Neural progenitor cell (in vitro differentiated cells): ENCODE measurements at regions not wholly inside any gene's neighbourhood (a gene's known extent, or its start where the extent isn't known, plus 50 kb on each side); places are given as distances from the start of the nearest gene placed in this dataset.

Experiments
- DNase-seq: peaks from one replicate; pipeline ENCODE4 v3.0.0-alpha.2; 2016; ENCODE audit warnings: low spot score
- H2AFZ ChIP-seq: fragments of 200-600 bp; sonication (generic); replicated peaks from 2 replicates; pipeline ENCODE4 v1.6.1; 2016; ENCODE audit warnings: antibody characterized with exemption
- H3F3A ChIP-seq: fragments of 200-600 bp; sonication (generic); 2 replicates; pipeline ENCODE4 v1.6.1; 2016; ENCODE audit warnings: antibody characterized with exemption, low read depth
- H3K27ac ChIP-seq: fragments of 200-600 bp; sonication (generic); 2 replicates; pipeline ENCODE4 v1.5.1; 2016; ENCODE audit warnings: mild to moderate bottlenecking
- H3K27me3 ChIP-seq: fragments of 200-600 bp; sonication (generic); 2 replicates; pipeline ENCODE4 v1.6.1; 2016; ENCODE audit warnings: mild to moderate bottlenecking, moderate library complexity
- H3K36me3 ChIP-seq: fragments of 200-600 bp; sonication (generic); 2 replicates; pipeline ENCODE4 v1.5.1; 2016
- H3K4me1 ChIP-seq: fragments of 200-600 bp; sonication (generic); 2 replicates; pipeline ENCODE4 v1.6.1; 2016; ENCODE audit warnings: mixed run types
- H3K4me2 ChIP-seq: fragments of 200-600 bp; sonication (generic); 2 replicates; pipeline ENCODE4 v1.6.1; 2016
- H3K4me3 ChIP-seq: fragments of 200-600 bp; sonication (generic); 2 replicates; pipeline ENCODE4 v1.5.1; 2016
- H3K79me2 ChIP-seq: fragments of 200-600 bp; sonication (generic); 2 replicates; pipeline ENCODE4 v1.6.1; 2016; ENCODE audit warnings: low read depth
- H3K9ac ChIP-seq: fragments of 200-600 bp; sonication (generic); 2 replicates; pipeline ENCODE4 v1.6.1; 2016
- H3K9me3 ChIP-seq: fragments of 200-600 bp; sonication (generic); 2 replicates; pipeline ENCODE4 v1.5.1; 2016; ENCODE audit warnings: low read depth
- H4K20me1 ChIP-seq: fragments of 200-600 bp; sonication (generic); 2 replicates; pipeline ENCODE4 v1.6.1; 2016; ENCODE audit warnings: low read depth
- H3K27ac Mint-ChIP-seq: 3 replicates; pipeline ENCODE4 v1.8.0; 2021; ENCODE audit warnings: mixed read lengths
- H3K27me3 Mint-ChIP-seq: 2 replicates; pipeline ENCODE4 v1.8.0; 2022; ENCODE audit warnings: low read depth, mild to moderate bottlenecking, inconsistent platforms, moderate library complexity, mixed read lengths; ENCODE audit not compliant: insufficient read depth
- H3K36me3 Mint-ChIP-seq: 3 replicates; pipeline ENCODE4 v1.8.0; 2021; ENCODE audit warnings: mixed read lengths
- H3K4me1 Mint-ChIP-seq: 3 replicates; pipeline ENCODE4 v1.8.0; 2021; ENCODE audit warnings: mixed read lengths
- H3K4me3 Mint-ChIP-seq: 3 replicates; pipeline ENCODE4 v1.8.0; 2021; ENCODE audit warnings: mild to moderate bottlenecking, moderate library complexity, mixed read lengths
- H3K9me3 Mint-ChIP-seq: 3 replicates; pipeline ENCODE4 v1.8.0; 2020; ENCODE audit warnings: mixed read lengths
- EZH2 ChIP-seq: fragments of 200-600 bp; sonication (generic); IDR thresholded peaks from 2 replicates; pipeline ENCODE4 v1.6.1; 2017; ENCODE audit warnings: antibody characterized with exemption, mild to moderate bottlenecking, moderate library complexity
- EZH2phosphoT487 ChIP-seq: fragments of 200-600 bp; sonication (generic); IDR thresholded peaks from 2 replicates; pipeline ENCODE4 v1.6.1; 2017; ENCODE audit warnings: antibody characterized with exemption
- TF ChIP-seq, protein P1 (sequence below): fragments of 200-600 bp; sonication (generic); IDR thresholded peaks from 2 replicates; pipeline ENCODE4 v1.5.1; 2017; ENCODE audit warnings: antibody characterized with exemption, mild to moderate bottlenecking

DNA sequence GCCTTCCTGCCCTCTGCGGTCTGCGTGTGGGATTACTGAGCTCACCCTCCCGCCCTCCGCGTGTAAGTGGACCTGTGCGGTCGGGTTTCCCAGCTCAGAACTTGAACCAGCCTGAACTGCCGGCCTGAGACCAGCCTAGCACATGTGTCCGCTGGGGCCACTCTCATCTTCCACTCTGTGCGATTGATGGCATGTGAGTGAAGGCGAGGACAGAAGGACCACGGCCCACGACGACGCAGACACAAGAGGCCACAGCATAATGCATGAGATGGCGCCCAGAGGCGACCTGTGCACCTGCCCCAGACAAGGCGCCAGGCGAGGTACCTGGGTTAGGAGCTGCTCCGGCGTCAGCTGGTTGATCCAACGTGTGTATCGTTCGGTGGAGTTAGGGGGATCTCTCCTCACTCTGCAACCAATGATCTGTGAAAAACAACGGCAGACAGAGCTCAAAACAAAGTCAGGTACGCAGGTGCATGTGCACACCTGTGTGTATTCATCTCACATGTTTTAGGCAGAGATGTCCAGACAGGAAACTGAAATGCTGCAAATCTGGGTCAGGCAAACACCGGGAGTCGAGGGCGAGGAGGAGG, 74.5 kb upstream of the METRNL start:
- Histone ChIP-seq H3K27me3 (no peaks in the 10 kb centered on the region), H3K27ac (no peak overlapping the region), H2AFZ (no peak overlapping the region), H3K9me3 (no peaks in the 10 kb centered on the region), H3F3A (no peaks in the 10 kb centered on the region), H3K9ac (no peak overlapping the region), H3K4me3 (no peak overlapping the region), H3K79me2 (no peaks in the 10 kb centered on the region), H3K36me3 (no peaks in the 10 kb centered on the region), H3K4me2 (no peak overlapping the region), H3K4me1 (no peaks in the 10 kb centered on the region), H4K20me1 (no peaks in the 10 kb centered on the region)
- Mint-ChIP-seq H3K27ac (no peak overlapping the region), H3K27me3 (peaks cover 8% of the 10 kb centered on the region), H3K4me3 (no peak overlapping the region), H3K9me3 (peaks cover 17% of the 10 kb centered on the region), H3K4me1 (peaks cover 5% of the 10 kb centered on the region), H3K36me3 (peaks cover 28% of the 10 kb centered on the region)
- DNase-seq, result no peak
- TF ChIP-seq, protein P1, sequence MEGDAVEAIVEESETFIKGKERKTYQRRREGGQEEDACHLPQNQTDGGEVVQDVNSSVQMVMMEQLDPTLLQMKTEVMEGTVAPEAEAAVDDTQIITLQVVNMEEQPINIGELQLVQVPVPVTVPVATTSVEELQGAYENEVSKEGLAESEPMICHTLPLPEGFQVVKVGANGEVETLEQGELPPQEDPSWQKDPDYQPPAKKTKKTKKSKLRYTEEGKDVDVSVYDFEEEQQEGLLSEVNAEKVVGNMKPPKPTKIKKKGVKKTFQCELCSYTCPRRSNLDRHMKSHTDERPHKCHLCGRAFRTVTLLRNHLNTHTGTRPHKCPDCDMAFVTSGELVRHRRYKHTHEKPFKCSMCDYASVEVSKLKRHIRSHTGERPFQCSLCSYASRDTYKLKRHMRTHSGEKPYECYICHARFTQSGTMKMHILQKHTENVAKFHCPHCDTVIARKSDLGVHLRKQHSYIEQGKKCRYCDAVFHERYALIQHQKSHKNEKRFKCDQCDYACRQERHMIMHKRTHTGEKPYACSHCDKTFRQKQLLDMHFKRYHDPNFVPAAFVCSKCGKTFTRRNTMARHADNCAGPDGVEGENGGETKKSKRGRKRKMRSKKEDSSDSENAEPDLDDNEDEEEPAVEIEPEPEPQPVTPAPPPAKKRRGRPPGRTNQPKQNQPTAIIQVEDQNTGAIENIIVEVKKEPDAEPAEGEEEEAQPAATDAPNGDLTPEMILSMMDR, result no peak
- no peak for TF ChIP-seq EZH2phosphoT487
- no peak for TF ChIP-seq EZH2

DNA sequence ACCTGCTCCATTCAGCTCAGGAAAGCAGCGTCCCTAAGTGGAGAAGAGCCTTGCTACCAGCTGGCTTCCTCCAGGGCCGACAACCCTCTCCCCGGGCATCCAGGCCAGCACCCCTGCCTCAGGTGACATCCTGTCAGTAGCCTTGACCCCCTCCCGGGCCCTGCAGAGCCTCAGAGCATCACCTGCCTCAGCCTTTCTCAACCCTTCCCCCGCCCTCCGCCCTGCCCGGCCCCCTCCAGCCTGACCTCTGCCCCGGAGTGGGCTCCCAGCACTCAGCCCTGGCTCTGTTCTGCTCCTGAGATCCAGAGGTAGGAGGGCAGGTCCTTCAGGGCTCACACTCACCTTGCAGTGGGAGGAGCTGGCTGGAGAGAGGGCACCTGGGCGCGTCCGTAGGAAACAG, 73.8 kb upstream of the METRNL start:
- no peaks in the 10 kb centered on the region for H3K27me3 ChIP-seq
- no peak overlapping the region for H3K4me3 Mint-ChIP-seq

DNA sequence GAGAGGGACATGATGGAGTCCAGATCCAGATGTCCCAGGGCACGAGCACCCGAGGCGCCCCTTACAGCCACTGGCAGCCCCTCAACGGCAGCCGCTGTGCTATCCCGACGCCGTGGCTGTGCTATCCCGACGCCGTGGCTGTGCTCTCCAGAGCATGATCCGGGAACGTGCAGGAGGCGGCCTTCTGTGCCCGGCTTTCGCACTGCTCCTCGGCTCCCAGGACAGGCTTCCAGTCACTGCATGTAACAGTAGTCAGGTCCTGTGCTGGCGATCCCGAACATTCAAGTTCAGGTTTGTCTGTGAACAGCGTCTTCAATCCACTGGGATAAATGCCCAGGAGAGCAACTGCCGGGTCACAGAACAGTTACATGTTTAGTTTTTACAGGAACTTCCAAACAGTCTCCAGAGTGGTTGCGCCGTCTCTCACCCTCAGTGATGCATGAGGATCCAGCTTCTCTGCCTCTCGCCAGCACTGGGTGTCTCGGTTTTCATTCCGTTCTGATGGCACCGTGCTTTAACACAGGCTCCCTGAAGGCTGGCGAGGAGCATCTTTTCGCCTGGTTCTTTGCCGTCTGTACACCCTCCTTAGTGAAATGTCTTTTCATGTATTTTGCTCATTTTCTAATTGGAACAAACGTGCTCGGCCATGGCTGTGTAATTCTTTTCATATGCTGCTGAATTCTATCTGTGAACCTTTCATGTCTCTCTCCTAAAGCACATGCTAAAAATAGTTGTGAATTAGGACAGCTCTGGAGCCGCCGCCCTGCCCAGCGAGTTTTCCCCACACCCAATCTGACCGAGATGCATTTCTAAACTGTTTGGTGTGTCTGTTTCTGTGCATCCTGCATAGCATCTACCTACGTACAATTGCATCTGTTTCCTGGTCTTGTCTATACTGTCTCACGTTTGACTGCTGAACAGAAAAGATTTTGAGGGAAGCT, 72.6 kb upstream of the METRNL start:
- no peaks in the 10 kb centered on the region for H3K27me3 ChIP-seq
- peak overlapping the region; percentile 42 for H3K27ac Mint-ChIP-seq
- no peaks in the 10 kb centered on the region for H3F3A ChIP-seq
- no peaks in the 10 kb centered on the region for H3K36me3 ChIP-seq
- H2AFZ ChIP-seq, result no peak overlapping the region
- no peaks in the 10 kb centered on the region for H3K79me2 ChIP-seq
- peaks cover 10% of the 10 kb centered on the region for H3K27me3 Mint-ChIP-seq
- H3K9me3 ChIP-seq, result no peaks in the 10 kb centered on the region
- no peaks in the 10 kb centered on the region for H3K4me1 ChIP-seq
- no peak overlapping the region for H3K9ac ChIP-seq
- peaks cover 5% of the 10 kb centered on the region for H3K4me1 Mint-ChIP-seq
- H4K20me1 ChIP-seq, result no peaks in the 10 kb centered on the region
- no peak overlapping the region for H3K4me2 ChIP-seq
- no peak for DNase-seq
- H3K4me3 Mint-ChIP-seq, result no peak overlapping the region
- no peak for TF ChIP-seq EZH2phosphoT487
- TF ChIP-seq, protein P1, result no peak
- TF ChIP-seq EZH2, result no peak
- H3K27ac ChIP-seq, result no peak overlapping the region
- peaks cover 26% of the 10 kb centered on the region for H3K36me3 Mint-ChIP-seq
- H3K4me3 ChIP-seq, result no peak overlapping the region
- peaks cover 12% of the 10 kb centered on the region for H3K9me3 Mint-ChIP-seq

More for the DNA sequence above, 73.8 kb upstream of the METRNL start:
- H3K9me3 Mint-ChIP-seq, result peaks cover 17% of the 10 kb centered on the region
- H3K36me3 Mint-ChIP-seq, result peaks cover 28% of the 10 kb centered on the region
- H3K4me1 Mint-ChIP-seq, result peaks cover 5% of the 10 kb centered on the region
- no peak overlapping the region for H3K27ac Mint-ChIP-seq
- H3F3A ChIP-seq, result no peaks in the 10 kb centered on the region
- DNase-seq, result no peak
- H3K4me1 ChIP-seq, result no peaks in the 10 kb centered on the region
- H2AFZ ChIP-seq, result no peak overlapping the region
- H3K9me3 ChIP-seq, result no peaks in the 10 kb centered on the region
- no peak overlapping the region for H3K9ac ChIP-seq
- peaks cover 10% of the 10 kb centered on the region for H3K27me3 Mint-ChIP-seq
- no peaks in the 10 kb centered on the region for H4K20me1 ChIP-seq
- no peak overlapping the region for H3K4me3 ChIP-seq
- H3K79me2 ChIP-seq, result no peaks in the 10 kb centered on the region
- no peak overlapping the region for H3K4me2 ChIP-seq
- TF ChIP-seq EZH2 (no peak), EZH2phosphoT487 (no peak)
- TF ChIP-seq, protein P1, result no peak
- H3K36me3 ChIP-seq, result no peaks in the 10 kb centered on the region
- H3K27ac ChIP-seq, result no peak overlapping the region
